DMS79 treated with DMSO at 0.1 percent for 48 hours (cell line): ENCODE measurements at regions not wholly inside any gene's neighbourhood (a gene's known extent, or its start where the extent isn't known, plus 50 kb on each side); places are given as distances from the start of the nearest gene placed in this dataset.

Source experiments
- DNase-seq: peaks from one replicate; lab custom pipeline; 2025; lab: John Stamatoyannopoulos, UW

- peak; percentile 74 for DNase-seq
Observed at GRCh38 chr1:108050911-108051629, 86.1 kb upstream of the VAV3 start.

GRCh38 chr1:108050158-108050557 lies 85.2 kb upstream of the VAV3 start:
- DNase-seq: no peak

GRCh38 chr1:108049178-108049819 lies 84.3 kb upstream of the VAV3 start:
- DNase-seq: no peak

DNA sequence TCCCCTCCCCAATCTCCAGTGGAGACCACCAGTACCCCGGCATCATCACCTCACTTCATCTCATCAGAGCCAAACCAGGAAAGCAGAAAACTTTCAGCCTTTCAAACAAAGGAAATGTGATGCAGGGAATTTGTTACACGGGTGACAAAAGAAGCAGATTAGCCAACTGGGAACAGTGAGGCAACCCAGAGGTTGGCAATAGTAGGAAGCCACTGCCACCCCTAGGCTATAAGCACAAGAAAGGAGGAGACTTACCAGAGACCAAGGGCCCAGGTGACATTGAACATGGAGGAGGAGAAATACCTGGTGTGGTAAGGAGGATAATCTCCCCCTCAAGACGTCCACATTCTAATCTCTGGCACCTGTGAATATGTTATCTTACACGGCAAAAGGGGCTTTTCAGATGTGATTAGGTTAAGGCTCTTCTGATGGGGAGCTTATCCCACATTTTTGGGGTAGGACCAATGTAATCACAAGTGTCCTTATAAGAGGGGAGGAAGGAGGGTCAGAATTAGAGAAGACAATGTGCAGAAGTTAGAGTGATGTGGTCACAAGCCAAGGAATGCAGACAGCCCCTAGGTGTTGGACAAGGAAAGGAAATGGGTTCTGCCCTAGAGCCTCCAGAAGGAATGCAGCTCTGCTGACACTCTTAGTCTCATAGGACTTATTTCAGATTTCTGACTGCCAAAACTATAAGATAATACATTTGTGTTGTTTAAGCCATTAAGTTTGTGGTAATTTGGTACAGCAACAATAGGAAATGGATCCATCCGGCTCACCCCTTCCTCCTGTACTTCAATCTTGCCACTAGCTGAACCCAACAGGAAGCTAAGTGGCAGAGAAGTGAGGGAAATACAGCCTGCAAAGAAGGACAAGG lies 83.6 kb upstream of the VAV3 start:
- no peak for DNase-seq

DNA sequence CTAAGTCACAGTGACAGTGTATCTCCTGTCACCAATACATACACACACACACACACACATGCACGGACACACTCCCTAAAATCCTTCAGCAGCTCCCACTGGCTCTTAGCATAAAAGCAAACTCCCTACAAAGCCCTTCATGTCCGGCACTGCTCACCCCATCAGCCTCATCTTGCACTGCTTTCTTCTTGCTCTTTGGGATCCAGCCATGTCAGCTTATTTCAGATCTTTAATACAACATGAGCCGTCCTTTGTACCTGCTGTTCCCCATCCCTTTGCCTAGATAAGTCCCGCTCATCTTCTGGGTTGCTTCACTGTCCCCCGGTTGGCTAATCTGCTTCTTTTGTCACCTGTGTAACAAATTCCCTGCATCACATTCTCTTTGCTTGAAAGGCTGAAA lies 82.1 kb upstream of the VAV3 start:
- DNase-seq: no peak

DNA sequence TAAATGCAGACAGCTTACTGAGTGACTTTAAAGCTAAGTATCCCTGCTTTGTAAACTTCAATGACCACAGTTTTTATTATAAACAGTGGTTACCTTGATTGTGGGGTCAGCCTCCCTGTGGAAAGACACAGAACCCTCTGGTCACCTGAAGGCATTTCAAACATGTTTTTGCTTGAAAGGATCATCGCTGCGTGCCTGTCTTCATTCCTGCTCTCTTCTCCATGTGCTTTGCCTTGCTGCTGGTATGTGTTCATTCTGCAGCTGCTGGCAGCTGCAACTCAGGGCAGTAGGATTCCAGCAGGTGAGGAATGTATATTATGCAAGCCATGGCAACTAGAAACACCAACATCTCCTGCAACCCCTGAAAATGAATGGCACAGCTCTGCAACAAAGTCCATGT lies 81.0 kb upstream of the VAV3 start:
- no peak for DNase-seq

DNA sequence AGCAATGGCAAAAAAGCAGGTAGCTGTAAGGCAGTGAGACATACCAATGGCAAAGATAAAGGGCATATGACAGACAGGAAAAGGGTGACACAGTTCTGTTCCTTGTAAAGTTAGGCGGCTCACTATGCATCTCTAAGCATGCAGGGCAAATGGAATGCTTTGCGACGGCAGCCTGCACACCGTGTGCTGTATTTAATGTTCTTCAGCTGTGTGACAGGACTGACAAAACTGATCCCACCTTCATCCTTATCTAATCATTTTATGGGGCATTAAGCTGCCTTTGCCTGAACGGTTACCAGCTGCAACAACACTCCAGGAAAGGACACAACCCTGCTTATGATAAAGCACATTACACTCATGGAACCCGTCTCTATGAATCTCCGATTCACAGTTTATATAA lies 80.5 kb upstream of the VAV3 start:
- DNase-seq: no peak

DNA sequence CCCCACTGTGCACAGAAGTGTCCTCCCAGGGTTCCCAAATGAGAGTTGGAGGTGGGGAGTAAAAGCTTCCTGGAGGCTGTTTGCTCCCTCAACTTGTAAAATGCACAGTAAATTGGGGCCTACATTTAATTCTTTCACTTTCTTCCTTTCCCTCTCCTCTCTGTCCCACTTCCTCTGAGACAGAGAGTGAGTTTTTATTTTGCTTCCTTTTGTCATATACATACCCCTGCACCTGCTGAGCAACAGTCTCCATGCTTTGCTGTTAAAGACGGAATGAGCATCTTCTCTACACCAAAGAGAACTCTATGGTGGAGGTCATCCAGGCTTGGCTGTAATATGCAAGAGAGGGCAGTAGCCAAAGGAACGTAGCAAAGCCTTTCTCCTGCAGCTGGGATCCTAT lies 79.3 kb upstream of the VAV3 start:
- DNase-seq: no peak

- no peak for DNase-seq
Observed at GRCh38 chr1:108043707-108044106, 78.7 kb upstream of the VAV3 start.

- no peak for DNase-seq
Observed at GRCh38 chr1:108042610-108043009, 77.6 kb upstream of the VAV3 start.

- DNase-seq: no peak
Observed at GRCh38 chr1:108041360-108042142, 76.6 kb upstream of the VAV3 start.

GRCh38 chr1:108038653-108039236 lies 73.8 kb upstream of the VAV3 start:
- no peak for DNase-seq

- DNase-seq: no peak
Observed at GRCh38 chr1:108036796-108037562, 72.0 kb upstream of the VAV3 start.

- no peak for DNase-seq
Observed at GRCh38 chr1:108034396-108034795, 69.4 kb upstream of the VAV3 start.

DNA sequence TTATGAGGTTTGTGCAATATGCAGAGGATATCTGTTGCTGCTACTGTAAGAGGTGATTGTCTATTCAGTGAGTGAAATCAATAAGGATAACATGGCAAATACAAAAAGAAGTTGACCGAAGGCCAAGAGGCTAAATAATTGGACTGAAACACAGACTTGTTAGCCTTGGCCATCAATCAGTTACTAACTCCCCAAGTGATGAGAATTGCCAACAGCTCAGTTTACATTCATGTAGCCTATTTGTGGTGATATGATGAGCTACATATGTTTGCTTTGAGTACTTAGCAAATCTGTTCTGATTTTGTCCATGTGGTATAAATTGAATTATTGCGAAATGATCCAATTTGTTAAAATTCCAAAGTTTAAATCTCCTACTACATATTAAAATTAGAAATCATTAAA lies 68.6 kb upstream of the VAV3 start:
- no peak for DNase-seq

DNA sequence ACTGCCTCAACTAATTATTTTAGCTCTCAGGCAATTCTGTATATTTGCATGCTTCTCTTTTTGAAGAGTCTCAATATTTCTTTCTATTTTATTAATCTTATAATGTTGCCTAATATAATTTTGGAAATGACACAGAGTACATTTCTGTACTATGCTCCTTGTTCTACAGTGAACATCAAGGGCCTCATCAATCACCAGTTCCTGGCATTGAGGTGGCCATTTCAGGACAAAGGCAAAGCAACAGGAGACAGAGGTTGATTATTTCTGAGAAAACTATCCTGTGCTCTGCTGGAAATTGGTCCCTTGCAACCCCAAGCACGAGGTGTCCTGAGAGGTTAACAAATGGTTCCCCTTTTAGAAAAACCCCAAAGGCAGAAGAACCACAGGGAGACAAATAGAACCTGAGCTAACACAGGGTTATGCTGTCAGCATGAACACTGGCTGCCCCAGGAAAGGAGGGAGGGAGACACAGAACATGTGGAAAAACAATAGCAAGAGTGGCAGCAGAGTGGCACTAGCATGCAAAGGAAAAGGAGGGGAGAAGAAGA lies 63.9 kb upstream of the VAV3 start:
- no peak for DNase-seq

DNA sequence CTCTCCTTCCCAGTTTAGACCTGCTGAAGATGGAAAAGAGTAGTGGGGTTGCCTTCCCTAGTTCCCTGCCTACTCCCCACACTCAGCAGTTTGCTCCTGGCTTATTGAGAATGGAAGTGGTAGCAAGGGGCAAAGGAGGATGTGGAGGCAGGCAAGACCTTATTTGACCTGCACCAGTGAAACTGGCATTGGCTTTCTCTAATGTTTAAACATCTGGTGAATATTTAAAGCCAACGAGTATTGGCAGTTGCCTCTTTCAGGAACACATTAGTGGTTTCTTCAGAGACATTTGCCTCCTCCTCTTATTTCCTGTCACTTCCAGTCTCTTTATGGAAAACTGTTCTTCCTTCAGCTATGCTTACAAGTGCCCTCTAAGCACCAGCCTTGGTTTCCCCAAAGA lies 62.4 kb upstream of the VAV3 start:
- no peak for DNase-seq

- DNase-seq: no peak
Observed at GRCh38 chr1:108017698-108018097, 52.7 kb upstream of the VAV3 start.

DNA sequence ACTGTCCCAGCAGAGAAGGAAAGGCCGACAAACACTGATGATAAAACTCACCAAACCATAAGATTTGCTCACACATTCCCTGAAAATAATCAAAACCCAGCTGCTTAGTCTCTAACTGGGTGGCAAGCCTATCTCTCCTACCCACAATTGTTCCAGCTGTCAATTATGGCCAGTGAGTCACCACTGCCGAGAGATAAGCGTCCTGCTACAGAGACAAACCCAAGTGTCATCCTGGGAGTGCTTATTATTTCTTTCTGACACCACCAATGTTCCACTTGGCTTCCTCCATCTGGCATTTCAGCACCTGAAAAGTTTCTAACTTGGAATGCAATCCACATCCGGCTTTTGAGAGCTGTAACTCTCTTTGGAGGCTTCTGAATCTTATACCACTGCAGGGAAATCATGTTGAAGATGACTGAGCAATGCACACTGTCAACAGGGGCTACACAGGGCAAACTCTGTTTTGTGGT lies 51.5 kb upstream of the VAV3 start:
- no peak for DNase-seq
